Activated naive CD8-positive, alpha-beta T cell treated with anti-CD3 and anti-CD28 coated beads, Interleukin-2, amount 50 U/mL, for 24 hours (primary cell): ENCODE measurements at regions not wholly inside any gene's neighbourhood (a gene's known extent, or its start where the extent isn't known, plus 50 kb on each side); places are given as distances from the start of the nearest gene placed in this dataset.
A peak's percentile ranks its signal among the peaks of the same experiment; 100 is the strongest.

Experiments
- ATAC-seq: fragments of 150-1000 bp; cut with Tn5 transposase; one replicate; pipeline ENCODE4 v1.10.0; 2021
- DNase-seq: peaks from one replicate; pipeline ENCODE4 v3.0.0; 2021
- H3K27ac Mint-ChIP-seq: one replicate; pipeline ENCODE4 v1.8.0; 2021; ENCODE audit warnings: mild to moderate bottlenecking, mixed read lengths
- H3K27me3 Mint-ChIP-seq: one replicate; pipeline ENCODE4 v1.8.0; 2021; ENCODE audit warnings: mixed read lengths
- H3K36me3 Mint-ChIP-seq: one replicate; pipeline ENCODE4 v1.8.0; 2021; ENCODE audit warnings: low read depth, mixed read lengths
- H3K4me1 Mint-ChIP-seq: one replicate; pipeline ENCODE4 v1.8.0; 2021; ENCODE audit warnings: mixed read lengths
- H3K4me3 Mint-ChIP-seq: one replicate; pipeline ENCODE4 v1.8.0; 2021; ENCODE audit warnings: mild to moderate bottlenecking, moderate library complexity, mixed read lengths
- H3K9me3 Mint-ChIP-seq: one replicate; pipeline ENCODE4 v1.8.0; 2021; ENCODE audit warnings: mixed read lengths

DNA sequence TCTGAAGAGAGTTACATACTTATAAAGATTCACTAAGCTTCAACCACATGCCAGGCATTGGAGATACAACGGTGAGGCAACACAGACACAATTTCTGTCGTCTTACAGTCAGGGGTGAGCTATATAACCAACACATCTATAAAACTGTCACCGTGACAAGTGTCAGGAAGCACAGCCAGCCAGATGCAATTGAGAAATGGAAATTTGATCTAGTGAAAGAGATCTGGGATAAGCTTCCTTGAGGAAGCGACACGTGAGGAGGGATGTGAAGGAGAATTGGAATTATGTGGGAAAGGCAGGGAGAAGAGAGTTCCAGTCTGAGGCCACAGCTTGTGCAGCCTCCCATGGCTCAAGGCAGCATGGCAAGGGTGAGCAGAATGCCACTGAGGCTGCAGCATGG is 50.9 kb upstream of the ZNF354B start:
- no peak for ATAC-seq
- no peak overlapping the region for H3K27ac Mint-ChIP-seq
- no peak overlapping the region for H3K4me3 Mint-ChIP-seq
- H3K4me1 Mint-ChIP-seq = no peaks in the 10 kb centered on the region
- no peak for DNase-seq
- H3K9me3 Mint-ChIP-seq = peaks cover 3% of the 10 kb centered on the region
- H3K36me3 Mint-ChIP-seq = no peaks in the 10 kb centered on the region
- H3K27me3 Mint-ChIP-seq = peaks cover 12% of the 10 kb centered on the region

DNA sequence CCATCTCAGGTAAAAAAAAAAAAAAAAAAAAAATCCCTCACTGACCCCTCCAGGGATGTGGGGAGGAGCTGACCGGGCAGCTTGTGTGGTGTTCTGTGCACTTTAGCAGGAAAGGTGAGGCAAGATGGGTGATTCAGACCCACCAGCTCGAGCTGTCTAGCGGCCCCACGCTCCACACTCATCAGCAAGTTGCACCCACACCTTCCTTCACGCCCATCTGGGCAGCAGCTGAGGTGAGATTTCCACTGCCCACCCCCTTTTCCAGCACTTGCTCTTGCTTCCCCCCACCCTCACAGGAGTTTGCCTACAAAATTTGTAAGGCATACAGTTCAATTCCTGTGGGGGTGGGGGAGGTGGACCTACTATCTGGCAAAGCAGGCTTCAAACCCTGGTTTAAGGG is 58.7 kb upstream of the ZNF354B start:
- peaks cover 16% of the 10 kb centered on the region for H3K9me3 Mint-ChIP-seq
- H3K4me1 Mint-ChIP-seq = no peaks in the 10 kb centered on the region
- H3K27ac Mint-ChIP-seq = no peak overlapping the region
- H3K27me3 Mint-ChIP-seq = peaks cover 12% of the 10 kb centered on the region
- ATAC-seq (no peak), DNase-seq (no peak)
- H3K4me3 Mint-ChIP-seq = no peak overlapping the region
- H3K36me3 Mint-ChIP-seq = no peaks in the 10 kb centered on the region

DNA sequence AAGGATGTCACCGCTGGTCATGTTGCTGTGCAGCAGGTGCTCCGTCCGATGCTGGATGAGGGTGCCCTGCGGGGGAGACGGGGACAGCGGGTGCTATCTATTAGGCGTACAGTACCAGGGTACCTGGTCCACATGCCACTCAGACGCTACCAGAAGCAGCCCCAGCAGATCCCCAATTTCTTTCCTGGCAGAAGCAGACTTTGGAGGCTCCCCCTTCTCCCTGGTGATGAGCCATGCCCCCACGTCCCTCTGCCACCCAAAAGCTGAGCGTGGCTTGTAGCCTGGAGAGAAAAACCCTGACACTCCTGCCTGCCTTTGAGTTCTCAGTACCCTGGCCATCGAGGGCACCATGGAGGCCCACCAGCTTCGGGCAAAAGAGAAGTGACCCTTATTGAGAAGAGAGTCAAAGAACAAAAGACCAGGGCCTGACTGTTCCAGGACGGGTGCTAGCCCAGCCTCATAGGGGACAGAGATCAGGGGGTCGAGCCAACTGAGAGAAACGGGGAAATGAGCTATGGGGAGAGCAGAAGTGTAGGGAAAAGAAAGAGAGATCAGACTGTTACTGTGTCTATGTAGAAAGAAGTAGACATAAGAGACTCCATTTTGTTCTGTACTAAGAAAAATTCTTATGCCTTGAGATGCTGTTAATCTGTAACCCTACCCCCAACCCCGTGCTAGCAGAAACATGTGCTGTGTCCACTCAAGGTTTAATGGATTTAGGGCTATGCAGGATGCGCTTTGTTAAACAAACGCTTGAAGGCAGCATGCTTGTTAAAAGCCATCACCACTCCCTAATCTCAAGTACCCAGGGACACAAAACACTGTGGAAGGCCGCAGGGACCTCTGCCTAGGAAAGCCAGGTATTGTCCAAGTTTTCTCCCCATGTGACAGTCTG is 62.0 kb upstream of the ZNF354B start:
- Mint-ChIP-seq H3K9me3 (peaks cover 14% of the 10 kb centered on the region), H3K4me1 (no peaks in the 10 kb centered on the region), H3K36me3 (no peaks in the 10 kb centered on the region), H3K4me3 (no peak overlapping the region), H3K27ac (no peak overlapping the region), H3K27me3 (peaks cover 10% of the 10 kb centered on the region)
- DNase-seq (no peak), ATAC-seq (no peak)

DNA sequence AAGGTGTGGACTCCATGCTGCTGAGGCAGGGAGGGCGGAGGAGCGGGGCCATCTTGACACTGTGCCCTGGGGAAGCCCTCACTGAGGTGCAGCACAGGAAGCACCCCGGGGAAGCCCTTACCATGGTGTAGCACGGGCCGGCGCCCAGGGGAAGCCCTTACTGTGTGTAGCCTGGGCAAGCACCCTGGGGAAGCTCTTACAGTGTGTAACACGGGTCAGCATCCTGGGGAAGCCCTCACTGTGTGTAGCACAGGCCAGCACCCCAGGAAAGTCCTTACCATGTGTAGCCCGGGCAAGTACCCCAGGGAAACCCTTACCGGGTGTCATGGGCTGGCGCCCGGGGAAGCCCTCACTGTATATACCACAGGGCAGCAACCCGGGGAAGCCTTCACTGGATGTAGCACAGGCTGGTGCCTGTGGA is 62.6 kb upstream of the ZNF354B start:
- H3K9me3 Mint-ChIP-seq = peaks cover 14% of the 10 kb centered on the region
- ATAC-seq (peak; percentile 52), DNase-seq (no peak)
- no peak overlapping the region for H3K4me3 Mint-ChIP-seq
- peaks cover 10% of the 10 kb centered on the region for H3K27me3 Mint-ChIP-seq
- H3K4me1 Mint-ChIP-seq = no peaks in the 10 kb centered on the region
- H3K36me3 Mint-ChIP-seq = no peaks in the 10 kb centered on the region
- no peak overlapping the region for H3K27ac Mint-ChIP-seq

DNA sequence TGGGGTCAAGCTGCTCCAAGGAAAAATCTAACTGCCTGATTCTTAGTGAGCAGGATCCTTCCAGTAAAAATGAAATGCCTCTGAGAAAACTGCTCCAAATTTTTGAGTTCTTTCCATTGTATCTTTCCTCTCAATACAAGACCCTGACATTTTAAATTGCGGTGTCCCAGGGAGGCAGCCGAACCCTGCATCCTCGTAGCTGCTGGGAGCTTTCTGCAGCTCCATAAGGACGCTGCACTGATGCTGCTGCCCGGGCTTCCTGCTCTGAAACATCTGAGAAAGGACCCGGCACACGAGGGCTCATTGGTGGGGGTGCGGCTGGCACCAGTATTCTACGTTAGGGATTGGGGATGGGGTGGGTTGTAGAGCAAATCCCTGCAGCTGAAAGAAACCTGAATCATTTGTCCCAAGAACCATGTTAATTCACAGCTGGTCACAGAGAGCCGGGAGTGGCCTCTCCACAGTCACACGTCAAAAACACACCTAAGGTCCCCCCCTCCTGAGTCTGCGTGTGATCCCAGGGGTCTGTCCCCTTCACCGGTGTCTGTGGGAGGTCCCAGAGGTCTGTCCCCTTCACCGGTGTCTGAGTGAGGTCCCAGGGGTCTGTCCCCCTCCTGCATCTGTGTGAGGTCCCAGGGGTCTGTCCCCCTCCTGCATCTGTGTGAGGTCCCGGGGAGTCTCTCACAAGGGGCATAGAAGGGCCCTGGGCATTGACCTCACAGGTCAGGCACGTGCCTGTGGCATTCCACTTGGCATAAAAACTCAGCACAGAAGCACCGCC is 63.4 kb upstream of the ZNF354B start:
- H3K27me3 Mint-ChIP-seq = peaks cover 4% of the 10 kb centered on the region
- DNase-seq (no peak), ATAC-seq (no peak)
- H3K27ac Mint-ChIP-seq = no peak overlapping the region
- H3K9me3 Mint-ChIP-seq = peaks cover 7% of the 10 kb centered on the region
- H3K36me3 Mint-ChIP-seq = no peaks in the 10 kb centered on the region
- no peaks in the 10 kb centered on the region for H3K4me1 Mint-ChIP-seq
- no peak overlapping the region for H3K4me3 Mint-ChIP-seq

DNA sequence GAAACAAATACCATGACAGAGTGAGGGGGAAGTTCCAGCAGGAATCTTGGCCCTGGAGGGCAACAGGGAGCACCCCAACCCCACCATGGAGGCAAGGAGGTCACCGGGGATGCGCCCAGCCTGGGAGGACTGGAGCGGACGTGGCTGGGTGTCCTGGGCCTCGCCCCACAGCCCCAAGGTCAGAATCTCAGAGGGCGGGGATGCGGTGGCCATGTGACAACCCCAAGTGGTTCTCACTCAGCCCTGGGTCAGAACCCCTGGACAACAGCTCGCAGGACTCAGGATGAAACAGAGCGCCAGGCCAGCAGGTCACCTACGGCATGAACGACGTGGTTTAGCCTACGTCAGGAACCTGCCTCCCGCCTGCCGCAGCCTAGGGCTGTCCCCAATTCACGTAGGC is 64.0 kb upstream of the ZNF354A start:
- Mint-ChIP-seq H3K36me3 (no peaks in the 10 kb centered on the region), H3K9me3 (no peaks in the 10 kb centered on the region), H3K4me3 (no peak overlapping the region), H3K27ac (no peak overlapping the region), H3K4me1 (no peaks in the 10 kb centered on the region), H3K27me3 (peaks cover under 1% of the 10 kb centered on the region)
- no peak for DNase-seq
- no peak for ATAC-seq

DNA sequence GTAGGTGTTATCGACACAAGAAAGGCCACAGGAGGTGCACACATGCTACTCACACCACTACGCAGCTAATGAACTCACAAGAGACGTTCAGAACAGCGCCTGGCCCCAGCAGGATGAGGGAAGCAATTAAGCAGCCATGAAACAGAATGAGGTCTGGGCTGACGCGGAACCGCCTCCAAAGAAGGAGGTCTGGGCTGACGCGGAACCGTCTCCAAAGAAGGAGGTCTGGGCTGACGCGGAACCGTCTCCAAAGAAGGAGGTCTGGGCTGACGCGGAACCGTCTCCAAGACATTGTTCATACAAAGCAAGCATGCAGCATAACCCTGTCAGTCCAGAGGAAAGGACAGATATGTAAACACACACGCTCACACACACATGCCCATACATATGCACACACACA is 63.2 kb upstream of the ZNF354A start:
- Mint-ChIP-seq H3K27ac (no peak overlapping the region), H3K36me3 (no peaks in the 10 kb centered on the region), H3K9me3 (no peaks in the 10 kb centered on the region), H3K4me3 (no peak overlapping the region), H3K27me3 (no peaks in the 10 kb centered on the region), H3K4me1 (no peaks in the 10 kb centered on the region)
- no peak for ATAC-seq
- no peak for DNase-seq

DNA sequence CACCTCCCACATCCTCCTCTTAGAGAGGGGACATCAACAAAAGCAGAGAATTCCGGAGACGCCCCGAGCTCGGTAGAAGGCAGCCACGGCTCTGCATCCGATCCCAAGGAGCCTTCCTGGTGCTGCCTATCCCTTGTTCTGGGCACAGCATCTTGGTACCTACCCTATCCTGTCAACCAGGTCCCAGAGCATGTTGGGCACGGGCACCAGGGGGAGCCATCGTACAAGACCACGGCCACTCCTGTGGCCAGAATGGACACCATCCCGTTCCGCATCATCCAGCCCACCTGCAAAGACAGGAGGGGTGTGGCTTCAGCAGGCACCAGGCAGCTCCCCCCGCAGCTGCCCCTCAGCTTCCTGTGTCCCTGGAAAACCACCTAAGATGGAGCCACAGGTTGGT is 62.7 kb upstream of the ZNF354A start:
- H3K27ac Mint-ChIP-seq = no peak overlapping the region
- ATAC-seq = no peak
- H3K4me1 Mint-ChIP-seq = no peaks in the 10 kb centered on the region
- H3K9me3 Mint-ChIP-seq = no peaks in the 10 kb centered on the region
- no peak overlapping the region for H3K4me3 Mint-ChIP-seq
- H3K36me3 Mint-ChIP-seq = no peaks in the 10 kb centered on the region
- DNase-seq = peak; percentile 29
- no peaks in the 10 kb centered on the region for H3K27me3 Mint-ChIP-seq

DNA sequence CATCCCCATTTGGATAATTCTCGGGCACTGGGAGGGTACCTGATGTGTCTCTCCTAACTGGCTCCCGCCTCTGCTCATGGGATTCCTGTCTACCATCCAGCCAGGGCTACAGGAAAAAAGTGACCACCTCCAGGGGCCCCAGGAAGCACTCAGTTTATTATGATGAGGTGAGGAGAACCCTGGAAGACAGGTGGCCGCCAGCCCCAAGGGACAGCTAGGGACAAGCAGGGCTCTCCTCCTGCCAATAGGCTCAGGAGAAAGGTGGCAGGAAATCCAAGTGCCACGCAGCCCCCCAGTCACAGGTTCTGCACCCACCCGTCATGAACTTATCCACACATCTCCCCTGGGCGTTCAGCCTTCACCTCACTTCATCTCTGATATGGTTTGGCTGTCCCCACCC is 61.5 kb upstream of the ZNF354A start:
- DNase-seq (no peak), ATAC-seq (no peak)
- no peak overlapping the region for H3K27ac Mint-ChIP-seq
- H3K9me3 Mint-ChIP-seq = no peaks in the 10 kb centered on the region
- H3K4me3 Mint-ChIP-seq = no peak overlapping the region
- no peaks in the 10 kb centered on the region for H3K27me3 Mint-ChIP-seq
- no peaks in the 10 kb centered on the region for H3K36me3 Mint-ChIP-seq
- no peaks in the 10 kb centered on the region for H3K4me1 Mint-ChIP-seq

DNA sequence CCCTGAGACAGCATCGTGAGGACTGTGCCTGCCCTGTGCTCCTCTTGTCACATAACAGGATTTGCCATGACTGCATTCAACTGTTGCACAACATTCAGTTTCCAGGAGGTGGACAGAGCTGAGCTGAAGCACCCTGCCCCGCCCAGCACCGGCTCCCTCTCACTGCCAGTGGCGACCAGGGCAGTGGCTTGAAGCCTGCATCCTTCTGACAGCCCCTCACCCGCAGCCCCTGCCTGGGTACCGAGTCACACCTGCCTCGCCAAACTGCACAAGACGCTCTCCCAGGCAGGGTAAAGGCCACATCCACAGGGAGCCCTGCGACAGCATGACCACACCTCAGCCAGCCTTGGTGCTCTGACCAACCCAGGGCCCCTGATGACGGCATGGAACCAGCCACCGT is 59.9 kb upstream of the ZNF354A start:
- ATAC-seq = no peak
- no peak for DNase-seq
- Mint-ChIP-seq H3K4me3 (no peak overlapping the region), H3K27me3 (no peaks in the 10 kb centered on the region), H3K36me3 (no peaks in the 10 kb centered on the region), H3K27ac (no peak overlapping the region), H3K9me3 (no peaks in the 10 kb centered on the region), H3K4me1 (no peaks in the 10 kb centered on the region)

DNA sequence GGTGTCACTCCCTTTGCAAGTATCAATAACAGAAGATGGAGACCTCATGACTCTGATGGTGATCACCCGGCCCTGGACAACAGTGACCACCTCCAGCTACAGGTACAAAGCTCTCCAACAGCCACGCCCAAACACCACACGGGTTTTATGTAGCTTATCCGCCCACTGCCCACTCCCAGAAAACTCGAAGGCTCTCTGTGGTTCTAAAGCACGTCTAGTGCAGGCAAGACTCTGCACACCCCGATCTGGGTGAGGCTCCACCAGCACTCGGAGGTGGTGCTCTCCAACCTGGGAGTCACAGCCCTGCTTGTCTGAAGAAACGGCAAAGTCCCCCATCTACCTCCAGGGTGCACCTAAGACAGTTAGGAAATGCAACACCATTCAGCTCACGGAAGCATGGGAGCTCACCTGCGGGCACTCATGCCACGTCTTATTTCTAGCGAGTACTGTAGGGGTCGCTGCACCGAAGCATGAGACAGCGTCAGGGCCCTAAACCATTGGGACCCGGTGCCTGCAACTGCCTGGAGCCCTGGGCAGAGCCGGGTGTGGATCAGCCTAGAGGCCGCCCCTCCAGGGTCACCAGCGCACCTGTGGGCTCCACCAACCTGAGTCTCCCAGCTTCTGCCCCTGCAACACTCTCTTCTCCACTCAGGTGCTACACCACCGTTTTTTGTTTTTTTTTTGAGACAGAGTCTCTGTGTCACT is 58.1 kb upstream of the ZNF354A start:
- no peaks in the 10 kb centered on the region for H3K36me3 Mint-ChIP-seq
- no peaks in the 10 kb centered on the region for H3K9me3 Mint-ChIP-seq
- DNase-seq (no peak), ATAC-seq (no peak)
- no peak overlapping the region for H3K27ac Mint-ChIP-seq
- no peaks in the 10 kb centered on the region for H3K4me1 Mint-ChIP-seq
- H3K4me3 Mint-ChIP-seq = no peak overlapping the region
- H3K27me3 Mint-ChIP-seq = peaks cover 2% of the 10 kb centered on the region

DNA sequence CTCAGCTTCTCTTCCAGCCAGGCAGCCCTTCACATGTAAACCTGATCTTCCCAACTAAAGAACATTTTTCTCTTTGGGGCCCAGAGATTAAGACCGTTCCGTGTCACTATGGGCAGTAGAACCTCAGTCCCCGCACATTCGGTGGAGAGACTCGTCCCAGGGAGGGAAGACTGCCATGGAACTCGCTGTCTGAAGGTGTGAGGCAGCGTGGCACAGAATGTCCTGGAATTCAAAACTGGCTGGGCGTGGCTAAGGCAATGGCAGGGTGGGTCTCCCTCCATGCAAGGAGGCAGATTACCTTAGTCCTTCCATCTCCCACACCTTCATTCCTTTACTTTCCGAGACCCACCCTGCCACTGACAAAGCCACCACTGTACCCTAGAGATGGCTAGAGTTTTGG is 57.4 kb upstream of the ZNF354A start:
- ATAC-seq = no peak
- Mint-ChIP-seq H3K36me3 (no peaks in the 10 kb centered on the region), H3K27ac (no peak overlapping the region)

DNA sequence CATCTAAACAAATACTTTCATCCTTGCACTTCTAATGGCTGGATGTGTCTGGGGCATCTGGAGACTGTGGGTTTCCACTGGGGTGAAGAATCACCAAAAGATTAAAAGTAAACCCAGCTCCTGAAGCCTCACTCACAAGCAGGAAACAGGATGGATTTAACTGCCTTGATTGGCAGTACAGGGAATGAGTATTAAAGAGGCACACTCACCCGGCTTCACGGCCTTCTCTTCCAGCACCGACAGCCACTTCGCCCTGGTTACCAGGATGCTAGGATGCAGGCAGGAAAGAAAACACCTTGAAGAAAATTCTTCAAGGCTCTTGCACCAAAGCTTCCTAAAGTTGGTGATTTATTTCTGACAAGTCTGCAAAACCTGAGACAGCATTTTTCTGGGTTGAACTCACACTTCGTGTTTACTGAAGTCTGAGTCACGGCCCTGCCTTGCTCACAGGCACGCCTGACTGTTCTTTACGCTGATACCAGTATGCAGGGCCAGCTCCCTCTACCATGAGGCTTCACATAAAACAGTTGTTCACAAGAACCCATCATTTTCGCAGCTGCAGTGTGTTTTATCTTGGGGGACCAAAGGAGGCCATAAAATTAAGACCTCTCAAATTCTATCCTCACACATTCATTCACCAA is 56.5 kb upstream of the ZNF354A start:
- H3K36me3 Mint-ChIP-seq = no peaks in the 10 kb centered on the region
- H3K4me3 Mint-ChIP-seq = no peak overlapping the region
- no peaks in the 10 kb centered on the region for H3K9me3 Mint-ChIP-seq
- DNase-seq (no peak), ATAC-seq (no peak)
- H3K4me1 Mint-ChIP-seq = no peaks in the 10 kb centered on the region
- no peak overlapping the region for H3K27ac Mint-ChIP-seq
- peaks cover 2% of the 10 kb centered on the region for H3K27me3 Mint-ChIP-seq

More for the DNA sequence above, 57.4 kb upstream of the ZNF354A start:
- Mint-ChIP-seq H3K4me3 (no peak overlapping the region), H3K9me3 (no peaks in the 10 kb centered on the region), H3K27me3 (peaks cover 2% of the 10 kb centered on the region), H3K4me1 (no peaks in the 10 kb centered on the region)
- DNase-seq = no peak

DNA sequence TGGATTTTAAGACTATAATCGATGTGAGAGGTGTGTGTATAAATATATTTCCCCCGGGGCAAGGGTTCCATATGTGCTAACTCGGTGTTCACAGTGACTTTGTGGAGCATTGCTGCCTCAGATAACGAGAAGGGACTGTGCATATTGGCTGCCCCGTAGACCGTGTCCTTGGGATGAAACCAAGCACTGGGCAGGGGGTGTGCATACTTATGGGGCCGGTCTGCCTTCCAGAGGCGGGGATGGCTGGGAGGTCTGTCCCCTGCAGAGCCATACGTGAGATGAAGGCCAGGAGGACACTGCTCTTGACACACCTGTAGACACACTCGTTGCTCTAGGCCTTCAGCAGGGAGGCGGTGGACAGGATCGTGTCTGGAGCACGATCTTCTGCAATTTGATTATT is 56.0 kb upstream of the ZNF354A start:
- no peak for ATAC-seq

More for the DNA sequence above, 56.0 kb upstream of the ZNF354A start:
- Mint-ChIP-seq H3K9me3 (no peaks in the 10 kb centered on the region), H3K4me1 (no peaks in the 10 kb centered on the region), H3K27ac (no peak overlapping the region), H3K36me3 (no peaks in the 10 kb centered on the region), H3K4me3 (no peak overlapping the region), H3K27me3 (peaks cover 2% of the 10 kb centered on the region)
- DNase-seq = no peak
